ENCODE measurements at regions not wholly inside any gene's neighbourhood (a gene's known extent, or its start where the extent isn't known, plus 50 kb on each side); places are given as distances from the start of the nearest gene placed in this dataset.

DNA sequence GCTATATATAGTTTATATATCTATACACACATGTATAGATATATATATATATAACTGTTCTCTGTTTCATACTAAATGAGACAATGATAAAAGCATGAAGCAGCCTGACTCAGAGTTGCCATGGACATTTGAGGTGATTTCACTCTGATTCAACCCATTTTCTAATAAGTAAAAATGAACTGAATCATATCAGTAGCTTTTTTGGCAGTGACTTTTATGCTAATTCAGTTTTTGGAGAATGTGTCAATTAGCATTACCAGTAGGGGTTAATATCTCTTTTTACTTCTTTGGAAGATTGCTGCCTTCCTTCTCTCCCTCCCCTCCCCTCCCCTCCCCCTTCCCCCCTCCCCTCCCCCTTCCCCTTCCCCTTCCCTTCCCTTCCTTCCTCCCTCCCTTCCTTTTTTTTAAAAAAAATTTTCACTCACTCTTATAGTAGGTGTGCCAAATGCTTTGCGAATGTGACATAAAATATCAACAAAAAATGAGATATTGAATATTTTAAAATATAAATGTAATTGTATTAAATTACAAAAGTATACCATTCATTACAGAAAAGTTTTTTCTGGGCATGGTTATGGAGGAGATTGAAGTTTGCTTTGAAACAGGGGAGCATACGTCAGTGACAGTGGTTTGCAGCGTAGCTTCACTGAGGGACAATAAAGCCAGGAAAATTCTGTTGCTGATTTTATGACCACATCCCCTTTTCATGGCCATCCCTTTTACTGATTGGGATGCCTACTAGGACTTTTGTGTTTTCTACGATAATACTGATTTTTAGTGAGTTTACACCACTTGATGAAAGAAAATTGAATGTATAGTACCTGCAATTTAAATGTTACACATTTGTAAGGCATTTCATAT, 64.0 kb upstream of the KLF6 start:
- TF ChIP-seq, protein P1, sequence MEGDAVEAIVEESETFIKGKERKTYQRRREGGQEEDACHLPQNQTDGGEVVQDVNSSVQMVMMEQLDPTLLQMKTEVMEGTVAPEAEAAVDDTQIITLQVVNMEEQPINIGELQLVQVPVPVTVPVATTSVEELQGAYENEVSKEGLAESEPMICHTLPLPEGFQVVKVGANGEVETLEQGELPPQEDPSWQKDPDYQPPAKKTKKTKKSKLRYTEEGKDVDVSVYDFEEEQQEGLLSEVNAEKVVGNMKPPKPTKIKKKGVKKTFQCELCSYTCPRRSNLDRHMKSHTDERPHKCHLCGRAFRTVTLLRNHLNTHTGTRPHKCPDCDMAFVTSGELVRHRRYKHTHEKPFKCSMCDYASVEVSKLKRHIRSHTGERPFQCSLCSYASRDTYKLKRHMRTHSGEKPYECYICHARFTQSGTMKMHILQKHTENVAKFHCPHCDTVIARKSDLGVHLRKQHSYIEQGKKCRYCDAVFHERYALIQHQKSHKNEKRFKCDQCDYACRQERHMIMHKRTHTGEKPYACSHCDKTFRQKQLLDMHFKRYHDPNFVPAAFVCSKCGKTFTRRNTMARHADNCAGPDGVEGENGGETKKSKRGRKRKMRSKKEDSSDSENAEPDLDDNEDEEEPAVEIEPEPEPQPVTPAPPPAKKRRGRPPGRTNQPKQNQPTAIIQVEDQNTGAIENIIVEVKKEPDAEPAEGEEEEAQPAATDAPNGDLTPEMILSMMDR (IDR thresholded peaks at IDR 0.05; ENCODE audit: insufficient read depth, low read depth, low read length), result no peak
- no peak for TF ChIP-seq EZH2 (IDR thresholded peaks at IDR 0.05; ENCODE audit: insufficient read depth, low read length)
